GM12878 (cell line): ENCODE measurements at regions not wholly inside any gene's neighbourhood (a gene's known extent, or its start where the extent isn't known, plus 50 kb on each side); places are given as distances from the start of the nearest gene placed in this dataset.

Source experiments
- ATAC-seq: fragments of 200-7000 bp; cut with Tn5 transposase; 3 replicates; pipeline ENCODE4 v1.9.1; 2020; ENCODE audit warnings: mild to moderate bottlenecking, moderate library complexity
- BruUV-seq: library from RNA; stranded (reverse); fragments of 400-500 nt; replicated peaks from 2 replicates; lab custom pipeline; 2021; lab: Mats Ljungman, UMichigan
- CTCF ChIA-PET: fragments of 300-600 bp; sonication (Branson Sonifier 250); formaldehyde crosslinking; extraction: SDS; loops from one replicate; lab custom pipeline; 2021; ENCODE audit warnings: inconsistent platforms; lab: Yijun Ruan, JAX
- POLR2A ChIA-PET: fragments of 350-600 bp; formaldehyde crosslinking; extraction: SDS; loops from one replicate; lab custom pipeline; 2021; ENCODE audit warnings: inconsistent platforms; lab: Charles Lee
- RAD21 ChIA-PET: fragments of 300-600 bp; sonication (Branson Sonifier 250); formaldehyde crosslinking; loops from one replicate; lab custom pipeline; 2023; ENCODE audit warnings: antibody characterized with exemption; ENCODE audit not compliant: unreplicated experiment; lab: Charles Lee
- SMC1A ChIA-PET: fragments of 300-600 bp; sonication (Branson Sonifier 250); formaldehyde crosslinking; loops from one replicate; lab custom pipeline; 2023; ENCODE audit not compliant: unreplicated experiment, uncharacterized antibody; lab: Charles Lee
- DNase-seq: peaks from one replicate; pipeline ENCODE4 v3.0.0-alpha.2; 2011; ENCODE audit warnings: low read depth, low spot score
- FAIRE-seq: peaks from 3 replicates; lab custom pipeline; 2011; peaks lifted over from hg19 to GRCh38; lab: Jason Lieb, UNC
- H2AFZ ChIP-seq: 2 replicates; pipeline ENCODE4 v1.6.0; 2011; ENCODE audit warnings: low read depth, low read length, control low read depth; ENCODE audit not compliant: control insufficient read depth
- H3K27ac ChIP-seq: 2 replicates; pipeline ENCODE4 v1.5.1; 2011; ENCODE audit warnings: control low read depth; ENCODE audit not compliant: control insufficient read depth, insufficient read depth
- H3K27me3 ChIP-seq, 2 experiments: replicated peaks in 1 of 2; 2 replicates each; pipeline versions ENCODE4 v1.6.0 to v1.6.1; 2011; ENCODE audit warnings: low read length in 1 of 2; ENCODE audit not compliant: control insufficient read depth in 2 of 2, insufficient read depth in 2 of 2
- H3K36me3 ChIP-seq, 2 experiments: 2 replicates each; pipeline ENCODE4 v1.5.1; 2011; ENCODE audit warnings: low read length in 1 of 2; ENCODE audit not compliant: control insufficient read depth in 2 of 2, insufficient read depth in 2 of 2
- H3K4me1 ChIP-seq: 2 replicates; pipeline ENCODE4 v1.6.1; 2011; ENCODE audit warnings: mild to moderate bottlenecking, low read length, moderate library complexity, mixed read lengths; ENCODE audit not compliant: control insufficient read depth, insufficient read depth
- H3K4me2 ChIP-seq: 2 replicates; pipeline ENCODE4 v1.6.0; 2011; ENCODE audit warnings: control low read depth; ENCODE audit not compliant: control insufficient read depth, insufficient read depth
- H3K4me3 ChIP-seq: fragments of 200-600 bp; sonication (generic); 2 replicates; pipeline ENCODE4 v1.5.1; 2016
- H3K79me2 ChIP-seq: 2 replicates; pipeline ENCODE4 v1.6.0; 2011; ENCODE audit warnings: low read length; ENCODE audit not compliant: control insufficient read depth, insufficient read depth
- H3K9ac ChIP-seq: 2 replicates; pipeline ENCODE4 v1.8.0; 2011; ENCODE audit warnings: low read length, control low read depth, mixed read lengths; ENCODE audit not compliant: control insufficient read depth, insufficient read depth
- H3K9me3 ChIP-seq: replicated peaks from 3 replicates; pipeline ENCODE4 v1.5.1; 2011; ENCODE audit warnings: mild to moderate bottlenecking, low read length; ENCODE audit not compliant: control insufficient read depth, insufficient read depth
- H4K20me1 ChIP-seq: 2 replicates; pipeline ENCODE4 v1.6.0; 2011; ENCODE audit not compliant: control insufficient read depth, insufficient read depth
- BCL11A ChIP-seq: IDR thresholded peaks from 2 replicates; pipeline ENCODE4 v1.6.1; 2011; ENCODE audit warnings: low read depth, low read length
- CBX5 ChIP-seq: sonication (generic); IDR thresholded peaks from 2 replicates; pipeline ENCODE4 v1.6.1; 2016; ENCODE audit warnings: low read depth, moderate library complexity, mild to moderate bottlenecking, inconsistent platforms
- EED ChIP-seq: sonication (generic); IDR thresholded peaks from 2 replicates; pipeline ENCODE4 v1.6.1; 2016; ENCODE audit warnings: antibody characterized with exemption, low read depth
- ESRRA ChIP-seq: IDR thresholded peaks from 2 replicates; pipeline ENCODE4 v1.6.1; 2012; ENCODE audit warnings: mild to moderate bottlenecking, low read length, improper control_type of control experiment
- IRF4 ChIP-seq: IDR thresholded peaks from 2 replicates; pipeline ENCODE4 v1.6.1; 2011; ENCODE audit warnings: low read depth, low read length
- NFXL1 ChIP-seq: fragments of 450-650 bp; IDR thresholded peaks from 2 replicates; pipeline ENCODE4 v1.6.1; 2017; ENCODE audit warnings: antibody characterized with exemption, mild to moderate bottlenecking, borderline replicate concordance
- PML ChIP-seq: IDR thresholded peaks from 2 replicates; pipeline ENCODE4 v1.6.1; 2012; ENCODE audit warnings: low read length, inconsistent platforms
- SREBF1 ChIP-seq: IDR thresholded peaks from 2 replicates; pipeline ENCODE4 v1.6.1; 2012; ENCODE audit warnings: mild to moderate bottlenecking, low read length
- ZNF24 ChIP-seq: fragments of 450-650 bp; IDR thresholded peaks from 2 replicates; pipeline ENCODE4 v1.6.1; 2017; ENCODE audit warnings: antibody characterized with exemption, mild to moderate bottlenecking
- ZNF274 ChIP-seq: IDR thresholded peaks from one replicate; pipeline ENCODE4 v1.8.0; 2011; ENCODE audit not compliant: insufficient read length, insufficient read depth
- WGBS: methylation state at CpG from one replicate; pipeline ENCODE4 v1.1.6; 2016; ENCODE audit warnings: low lambda C conversion rate; ENCODE audit not compliant: insufficient replicate concordance, insufficient coverage; ENCODE audit errors: missing lambda C conversion rate; 5-methylcytosine and 5-hydroxymethylcytosine counted together
- in situ Hi-C: fragments of 300-500 bp; cut with MboI; formaldehyde crosslinking; loops from 9 replicates; pipeline ENCODE4 v1.14.3; 2018; ENCODE audit warnings: mixed read lengths
- intact Hi-C: fragments of 100-400 bp; cut with micrococcal nuclease; formaldehyde crosslinking; loops from one replicate; pipeline ENCODE4 v1.14.2; 2022; ENCODE audit not compliant: unreplicated experiment
- TF ChIP-seq, protein P1 (sequence below): IDR thresholded peaks from 2 replicates; pipeline ENCODE4 v1.6.1; 2011; ENCODE audit warnings: borderline replicate concordance, low read depth, mild to moderate bottlenecking, moderate library complexity, low read length; ENCODE audit not compliant: insufficient read depth, poor library complexity, severe bottlenecking
- TF ChIP-seq, protein P2 (sequence below): fragments of 450-650 bp; IDR thresholded peaks from 2 replicates; pipeline ENCODE4 v1.6.1; 2018; ENCODE audit warnings: mild to moderate bottlenecking, low read depth, moderate library complexity; ENCODE audit not compliant: partially characterized antibody
- TF ChIP-seq, protein P3 (sequence below): IDR thresholded peaks from 2 replicates; pipeline ENCODE4 v1.6.1; 2011; ENCODE audit warnings: low read depth, low read length, improper control_type of control experiment, borderline replicate concordance
- TF ChIP-seq, protein P4 (sequence below): fragments of 450-650 bp; conservative IDR thresholded peaks from 2 replicates; pipeline ENCODE4 v1.6.1; 2017; ENCODE audit warnings: mild to moderate bottlenecking, moderate library complexity
- TF ChIP-seq, protein P5 (sequence below): fragments of 450-650 bp; formaldehyde crosslinking; IDR thresholded peaks from 2 replicates; pipeline ENCODE4 v1.4.0; 2020; ENCODE audit warnings: mild to moderate bottlenecking, moderate library complexity

DNA sequence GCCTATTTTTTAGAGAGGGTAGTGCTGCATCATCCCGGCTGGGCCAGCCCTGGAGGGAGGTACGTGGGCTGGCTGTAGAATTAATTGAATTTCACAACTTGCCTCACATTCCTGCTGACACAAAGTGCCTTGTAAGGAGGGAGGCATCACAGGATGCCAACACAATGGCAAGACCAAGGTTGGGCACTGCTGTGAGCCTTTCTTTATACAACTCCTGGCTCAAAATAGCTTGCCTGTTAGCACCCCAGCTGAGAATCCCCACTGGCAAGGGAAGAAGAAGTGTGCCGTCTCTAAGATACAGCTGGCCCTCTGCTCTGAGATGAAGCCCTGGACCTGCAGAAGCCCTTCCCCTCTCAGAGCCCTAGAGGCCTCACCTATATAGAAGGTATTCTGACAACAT lies 873.9 kb downstream of the GRID1 start:
- Histone ChIP-seq H3K36me3 (no peaks in the 10 kb centered on the region), H3K9me3 (no peaks in the 10 kb centered on the region), H3K27me3 (no peaks in the 10 kb centered on the region), H4K20me1 (no peaks in the 10 kb centered on the region), H3K27ac (no peak overlapping the region), H3K4me3 (no peak overlapping the region), H3K79me2 (no peaks in the 10 kb centered on the region), H3K4me2 (no peak overlapping the region), H2AFZ (no peak overlapping the region), H3K4me1 (no peaks in the 10 kb centered on the region), H3K9ac (no peak overlapping the region)
- ChIA-PET POLR2A (no interaction called here), SMC1A (no interaction called here), RAD21 (no interaction called here), CTCF (no interaction called here)
- FAIRE-seq (no peak), DNase-seq (no peak), ATAC-seq (no peak)
- WGBS, result 11% methylated on average over 3 of the region's 3 CpGs
- BruUV-seq, result no TSS peak
- intact Hi-C loops (no loop called here), in situ Hi-C loops (no loop called here)
- no peak for TF ChIP-seq SREBF1
- no peak for TF ChIP-seq PML
- no peak for TF ChIP-seq ZNF24
- TF ChIP-seq, protein P1, sequence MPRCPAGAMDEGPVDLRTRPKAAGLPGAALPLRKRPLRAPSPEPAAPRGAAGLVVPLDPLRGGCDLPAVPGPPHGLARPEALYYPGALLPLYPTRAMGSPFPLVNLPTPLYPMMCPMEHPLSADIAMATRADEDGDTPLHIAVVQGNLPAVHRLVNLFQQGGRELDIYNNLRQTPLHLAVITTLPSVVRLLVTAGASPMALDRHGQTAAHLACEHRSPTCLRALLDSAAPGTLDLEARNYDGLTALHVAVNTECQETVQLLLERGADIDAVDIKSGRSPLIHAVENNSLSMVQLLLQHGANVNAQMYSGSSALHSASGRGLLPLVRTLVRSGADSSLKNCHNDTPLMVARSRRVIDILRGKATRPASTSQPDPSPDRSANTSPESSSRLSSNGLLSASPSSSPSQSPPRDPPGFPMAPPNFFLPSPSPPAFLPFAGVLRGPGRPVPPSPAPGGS, result no peak
- TF ChIP-seq, protein P2, sequence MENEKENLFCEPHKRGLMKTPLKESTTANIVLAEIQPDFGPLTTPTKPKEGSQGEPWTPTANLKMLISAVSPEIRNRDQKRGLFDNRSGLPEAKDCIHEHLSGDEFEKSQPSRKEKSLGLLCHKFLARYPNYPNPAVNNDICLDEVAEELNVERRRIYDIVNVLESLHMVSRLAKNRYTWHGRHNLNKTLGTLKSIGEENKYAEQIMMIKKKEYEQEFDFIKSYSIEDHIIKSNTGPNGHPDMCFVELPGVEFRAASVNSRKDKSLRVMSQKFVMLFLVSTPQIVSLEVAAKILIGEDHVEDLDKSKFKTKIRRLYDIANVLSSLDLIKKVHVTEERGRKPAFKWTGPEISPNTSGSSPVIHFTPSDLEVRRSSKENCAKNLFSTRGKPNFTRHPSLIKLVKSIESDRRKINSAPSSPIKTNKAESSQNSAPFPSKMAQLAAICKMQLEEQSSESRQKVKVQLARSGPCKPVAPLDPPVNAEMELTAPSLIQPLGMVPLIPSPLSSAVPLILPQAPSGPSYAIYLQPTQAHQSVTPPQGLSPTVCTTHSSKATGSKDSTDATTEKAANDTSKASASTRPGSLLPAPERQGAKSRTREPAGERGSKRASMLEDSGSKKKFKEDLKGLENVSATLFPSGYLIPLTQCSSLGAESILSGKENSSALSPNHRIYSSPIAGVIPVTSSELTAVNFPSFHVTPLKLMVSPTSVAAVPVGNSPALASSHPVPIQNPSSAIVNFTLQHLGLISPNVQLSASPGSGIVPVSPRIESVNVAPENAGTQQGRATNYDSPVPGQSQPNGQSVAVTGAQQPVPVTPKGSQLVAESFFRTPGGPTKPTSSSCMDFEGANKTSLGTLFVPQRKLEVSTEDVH, result no peak
- no peak for TF ChIP-seq ESRRA
- no peak for TF ChIP-seq CBX5
- TF ChIP-seq ZNF274, result no peak
- TF ChIP-seq, protein P3, sequence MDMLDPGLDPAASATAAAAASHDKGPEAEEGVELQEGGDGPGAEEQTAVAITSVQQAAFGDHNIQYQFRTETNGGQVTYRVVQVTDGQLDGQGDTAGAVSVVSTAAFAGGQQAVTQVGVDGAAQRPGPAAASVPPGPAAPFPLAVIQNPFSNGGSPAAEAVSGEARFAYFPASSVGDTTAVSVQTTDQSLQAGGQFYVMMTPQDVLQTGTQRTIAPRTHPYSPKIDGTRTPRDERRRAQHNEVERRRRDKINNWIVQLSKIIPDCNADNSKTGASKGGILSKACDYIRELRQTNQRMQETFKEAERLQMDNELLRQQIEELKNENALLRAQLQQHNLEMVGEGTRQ, result no peak
- no peak for TF ChIP-seq EED
- no peak for TF ChIP-seq BCL11A
- TF ChIP-seq NFXL1, result no peak
- TF ChIP-seq, protein P4, sequence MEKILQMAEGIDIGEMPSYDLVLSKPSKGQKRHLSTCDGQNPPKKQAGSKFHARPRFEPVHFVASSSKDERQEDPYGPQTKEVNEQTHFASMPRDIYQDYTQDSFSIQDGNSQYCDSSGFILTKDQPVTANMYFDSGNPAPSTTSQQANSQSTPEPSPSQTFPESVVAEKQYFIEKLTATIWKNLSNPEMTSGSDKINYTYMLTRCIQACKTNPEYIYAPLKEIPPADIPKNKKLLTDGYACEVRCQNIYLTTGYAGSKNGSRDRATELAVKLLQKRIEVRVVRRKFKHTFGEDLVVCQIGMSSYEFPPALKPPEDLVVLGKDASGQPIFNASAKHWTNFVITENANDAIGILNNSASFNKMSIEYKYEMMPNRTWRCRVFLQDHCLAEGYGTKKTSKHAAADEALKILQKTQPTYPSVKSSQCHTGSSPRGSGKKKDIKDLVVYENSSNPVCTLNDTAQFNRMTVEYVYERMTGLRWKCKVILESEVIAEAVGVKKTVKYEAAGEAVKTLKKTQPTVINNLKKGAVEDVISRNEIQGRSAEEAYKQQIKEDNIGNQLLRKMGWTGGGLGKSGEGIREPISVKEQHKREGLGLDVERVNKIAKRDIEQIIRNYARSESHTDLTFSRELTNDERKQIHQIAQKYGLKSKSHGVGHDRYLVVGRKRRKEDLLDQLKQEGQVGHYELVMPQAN, result no peak
- TF ChIP-seq, protein P5, sequence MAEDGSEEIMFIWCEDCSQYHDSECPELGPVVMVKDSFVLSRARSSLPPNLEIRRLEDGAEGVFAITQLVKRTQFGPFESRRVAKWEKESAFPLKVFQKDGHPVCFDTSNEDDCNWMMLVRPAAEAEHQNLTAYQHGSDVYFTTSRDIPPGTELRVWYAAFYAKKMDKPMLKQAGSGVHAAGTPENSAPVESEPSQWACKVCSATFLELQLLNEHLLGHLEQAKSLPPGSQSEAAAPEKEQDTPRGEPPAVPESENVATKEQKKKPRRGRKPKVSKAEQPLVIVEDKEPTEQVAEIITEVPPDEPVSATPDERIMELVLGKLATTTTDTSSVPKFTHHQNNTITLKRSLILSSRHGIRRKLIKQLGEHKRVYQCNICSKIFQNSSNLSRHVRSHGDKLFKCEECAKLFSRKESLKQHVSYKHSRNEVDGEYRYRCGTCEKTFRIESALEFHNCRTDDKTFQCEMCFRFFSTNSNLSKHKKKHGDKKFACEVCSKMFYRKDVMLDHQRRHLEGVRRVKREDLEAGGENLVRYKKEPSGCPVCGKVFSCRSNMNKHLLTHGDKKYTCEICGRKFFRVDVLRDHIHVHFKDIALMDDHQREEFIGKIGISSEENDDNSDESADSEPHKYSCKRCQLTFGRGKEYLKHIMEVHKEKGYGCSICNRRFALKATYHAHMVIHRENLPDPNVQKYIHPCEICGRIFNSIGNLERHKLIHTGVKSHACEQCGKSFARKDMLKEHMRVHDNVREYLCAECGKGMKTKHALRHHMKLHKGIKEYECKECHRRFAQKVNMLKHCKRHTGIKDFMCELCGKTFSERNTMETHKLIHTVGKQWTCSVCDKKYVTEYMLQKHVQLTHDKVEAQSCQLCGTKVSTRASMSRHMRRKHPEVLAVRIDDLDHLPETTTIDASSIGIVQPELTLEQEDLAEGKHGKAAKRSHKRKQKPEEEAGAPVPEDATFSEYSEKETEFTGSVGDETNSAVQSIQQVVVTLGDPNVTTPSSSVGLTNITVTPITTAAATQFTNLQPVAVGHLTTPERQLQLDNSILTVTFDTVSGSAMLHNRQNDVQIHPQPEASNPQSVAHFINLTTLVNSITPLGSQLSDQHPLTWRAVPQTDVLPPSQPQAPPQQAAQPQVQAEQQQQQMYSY (CRISPR knock-in tag), result no peak
- no peak for TF ChIP-seq IRF4
